Activated CD4-positive, alpha-beta memory T cell treated with anti-CD3 and anti-CD28 coated beads, Interleukin-2, amount 10 ng/mL, durations not matched to agents 7 days and 5 days (primary cell): ENCODE measurements at regions not wholly inside any gene's neighbourhood (a gene's known extent, or its start where the extent isn't known, plus 50 kb on each side); places are given as distances from the start of the nearest gene placed in this dataset.
"Not testable (repeated sequence)": the region's sequence is repeated elsewhere in the genome, so short reads cannot be mapped to it uniquely, and the experiment has no call there.

Experiments
- CTCF ChIA-PET: fragments of 350-600 bp; sonication (Branson Sonifier 250); formaldehyde crosslinking; loops from one replicate; lab custom pipeline; 2021; ENCODE audit warnings: antibody characterized with exemption, inconsistent platforms; lab: Charles Lee
- POLR2A ChIA-PET: fragments of 350-600 bp; sonication (Branson Sonifier 250); formaldehyde crosslinking; loops from one replicate; lab custom pipeline; 2021; ENCODE audit warnings: antibody characterized with exemption; lab: Charles Lee
- DNase-seq: peaks from one replicate; pipeline ENCODE4 v3.0.0-alpha.2; 2020
- H3K27ac Mint-ChIP-seq: one replicate; pipeline ENCODE4 v1.8.0; 2021; ENCODE audit warnings: mild to moderate bottlenecking, mixed read lengths
- H3K27me3 Mint-ChIP-seq: one replicate; pipeline ENCODE4 v1.8.0; 2021; ENCODE audit warnings: mixed read lengths
- H3K36me3 Mint-ChIP-seq: one replicate; pipeline ENCODE4 v1.8.0; 2021; ENCODE audit warnings: low read depth, mixed read lengths
- H3K4me1 Mint-ChIP-seq: one replicate; pipeline ENCODE4 v1.8.0; 2021; ENCODE audit warnings: mixed read lengths
- H3K4me3 Mint-ChIP-seq: one replicate; pipeline ENCODE4 v1.8.0; 2021; ENCODE audit warnings: mild to moderate bottlenecking, mixed read lengths
- H3K9me3 Mint-ChIP-seq: one replicate; pipeline ENCODE4 v1.8.0; 2021; ENCODE audit warnings: mixed read lengths

DNA sequence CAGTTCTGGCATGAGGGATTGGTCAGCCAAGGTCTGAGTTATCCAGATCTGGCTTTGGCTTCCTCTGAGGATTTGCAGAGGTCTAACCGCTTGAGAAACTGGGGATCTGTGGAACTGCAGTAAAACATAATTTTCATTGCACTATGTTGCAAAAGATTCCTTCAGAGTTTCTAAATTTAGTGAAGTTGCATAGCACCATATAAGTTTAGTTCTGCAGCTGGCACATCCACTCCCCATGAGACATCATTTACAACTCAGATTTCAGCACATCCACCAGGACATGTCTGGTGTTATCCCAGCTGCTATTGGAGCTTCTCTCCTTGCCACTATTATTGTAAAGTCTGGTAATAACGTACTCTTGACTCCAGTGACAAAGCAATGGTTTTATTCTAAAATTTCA is 181.5 kb downstream of the CWF19L2 start:
- no peak overlapping the region for H3K27ac Mint-ChIP-seq
- peaks cover 10% of the 10 kb centered on the region for H3K9me3 Mint-ChIP-seq
- CTCF ChIA-PET, result no interaction called here

DNA sequence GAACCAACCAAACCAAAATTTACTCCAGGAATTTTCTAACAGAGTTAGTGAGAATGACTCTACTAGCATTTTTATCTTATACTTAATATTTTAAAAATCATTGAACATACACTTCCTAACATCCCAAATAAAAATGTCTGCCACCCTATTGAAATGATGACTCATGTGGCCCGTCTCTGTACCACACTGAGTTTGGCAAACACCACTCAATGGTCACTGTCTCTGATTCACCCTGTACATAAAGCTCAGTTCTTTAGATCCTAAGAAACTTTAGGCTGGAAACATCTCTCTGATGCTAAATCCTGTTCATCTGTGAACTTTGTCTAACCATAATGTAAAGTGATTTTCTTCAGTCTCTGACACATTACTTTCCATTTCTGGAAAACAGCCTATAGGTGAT is 182.0 kb downstream of the CWF19L2 start:
- no peaks in the 10 kb centered on the region for H3K4me1 Mint-ChIP-seq
- no peak overlapping the region for H3K27ac Mint-ChIP-seq
- CTCF ChIA-PET, result no interaction called here
- no peak for DNase-seq
- no peak overlapping the region for H3K4me3 Mint-ChIP-seq
- H3K36me3 Mint-ChIP-seq, result no peaks in the 10 kb centered on the region
- POLR2A ChIA-PET, result no interaction called here
- no peaks in the 10 kb centered on the region for H3K27me3 Mint-ChIP-seq
- peaks cover 10% of the 10 kb centered on the region for H3K9me3 Mint-ChIP-seq

More for the DNA sequence above, 181.5 kb downstream of the CWF19L2 start:
- Mint-ChIP-seq H3K4me1 (no peaks in the 10 kb centered on the region), H3K4me3 (no peak overlapping the region), H3K27me3 (no peaks in the 10 kb centered on the region), H3K36me3 (no peaks in the 10 kb centered on the region)
- DNase-seq, result no peak
- POLR2A ChIA-PET, result no interaction called here

DNA sequence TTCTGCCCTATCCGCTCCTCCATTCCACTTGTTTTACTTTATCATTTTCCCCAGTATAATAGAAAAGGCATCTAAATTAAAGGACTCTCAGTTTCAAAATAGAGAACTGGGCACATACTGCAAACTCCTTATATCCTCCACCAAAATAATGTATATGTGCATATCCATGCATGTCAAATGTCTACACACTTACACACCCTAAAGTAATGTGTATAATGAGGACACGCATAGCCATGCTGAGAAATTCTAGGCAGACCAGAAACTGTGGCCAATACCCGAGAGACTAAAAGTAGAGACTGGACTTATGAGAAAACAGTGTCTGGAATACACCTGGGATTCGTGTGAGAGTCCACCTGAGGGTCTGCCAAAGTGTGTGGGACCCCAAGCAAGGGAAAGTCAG is 183.5 kb downstream of the CWF19L2 start:
- Mint-ChIP-seq H3K27ac (no peak overlapping the region), H3K9me3 (peaks cover 4% of the 10 kb centered on the region), H3K27me3 (no peaks in the 10 kb centered on the region), H3K4me3 (no peak overlapping the region), H3K4me1 (no peaks in the 10 kb centered on the region), H3K36me3 (no peaks in the 10 kb centered on the region)
- POLR2A ChIA-PET, result no interaction called here
- CTCF ChIA-PET, result no interaction called here
- DNase-seq, result no peak

DNA sequence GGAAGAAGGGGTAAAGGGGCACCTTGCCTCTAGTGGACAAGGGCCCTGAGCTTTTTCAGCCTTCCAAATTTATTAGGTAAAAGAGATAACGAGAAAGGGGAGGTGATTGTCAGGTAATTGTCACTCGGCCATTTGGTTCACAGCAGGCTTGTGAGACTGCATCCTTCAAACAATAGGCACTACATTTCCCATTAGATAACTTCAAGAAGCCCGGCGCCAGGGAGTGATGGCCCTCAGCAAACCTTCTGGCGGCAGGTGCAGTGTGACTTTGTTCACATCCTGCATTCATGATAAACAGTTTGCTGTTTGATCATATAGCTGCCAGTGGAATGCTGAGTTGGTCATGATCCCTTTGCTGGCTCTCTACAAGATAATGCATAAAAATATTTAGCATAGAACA is 185.1 kb downstream of the CWF19L2 start:
- POLR2A ChIA-PET, result no interaction called here
- Mint-ChIP-seq H3K36me3 (no peaks in the 10 kb centered on the region), H3K9me3 (no peaks in the 10 kb centered on the region), H3K4me3 (no peak overlapping the region), H3K27me3 (no peaks in the 10 kb centered on the region), H3K4me1 (no peaks in the 10 kb centered on the region), H3K27ac (no peak overlapping the region)
- CTCF ChIA-PET, result interaction anchor here (1.0 kb wide), 1 partner anchor 11 kb away, joined by 3 read pairs; no protein-coding TSS in a partner anchor
- DNase-seq, result no peak

DNA sequence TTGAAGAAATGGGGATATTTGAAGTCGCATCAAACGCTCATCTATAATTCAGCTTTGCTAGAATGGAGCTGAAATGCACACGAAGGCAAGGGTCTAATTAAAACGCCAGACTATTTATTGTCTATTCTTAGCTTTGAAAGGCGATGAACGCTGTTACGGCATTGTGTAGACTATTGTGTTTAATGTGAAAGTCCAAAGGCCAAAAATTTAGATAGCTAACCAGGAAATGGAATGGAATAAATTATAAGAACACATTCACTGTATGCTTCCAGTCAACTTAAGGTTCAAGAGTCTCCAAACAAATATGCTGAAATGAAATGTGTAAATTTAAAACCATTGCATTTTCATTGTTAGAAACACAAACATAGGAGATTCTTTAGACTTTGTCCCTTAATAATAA is 186.2 kb downstream of the CWF19L2 start:
- Mint-ChIP-seq H3K36me3 (no peaks in the 10 kb centered on the region), H3K4me1 (no peaks in the 10 kb centered on the region), H3K27ac (no peak overlapping the region), H3K9me3 (no peaks in the 10 kb centered on the region), H3K27me3 (no peaks in the 10 kb centered on the region), H3K4me3 (no peak overlapping the region)
- ChIA-PET CTCF (no interaction called here), POLR2A (no interaction called here)
- no peak for DNase-seq

DNA sequence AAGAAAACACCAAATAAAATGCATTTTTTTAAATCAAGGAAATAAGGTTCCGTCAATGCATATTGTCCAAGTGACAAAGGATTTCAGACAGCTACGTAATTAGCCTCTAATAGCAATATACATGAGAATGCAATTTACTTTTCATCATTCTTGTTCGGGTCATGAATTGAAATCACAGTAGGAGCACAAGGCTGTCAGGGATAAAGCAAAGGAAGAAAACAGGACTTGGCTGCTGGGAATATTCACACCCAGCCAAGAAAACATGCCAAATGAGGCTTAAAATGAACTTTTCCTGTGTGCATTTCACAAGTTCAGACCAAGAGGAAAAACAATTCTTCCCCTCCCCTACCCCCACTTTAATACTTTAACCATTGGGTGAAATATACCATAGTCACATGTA is 188.6 kb downstream of the CWF19L2 start:
- ChIA-PET POLR2A (no interaction called here), CTCF (no interaction called here)
- H3K27me3 Mint-ChIP-seq, result no peaks in the 10 kb centered on the region
- H3K4me1 Mint-ChIP-seq, result no peaks in the 10 kb centered on the region
- H3K4me3 Mint-ChIP-seq, result no peak overlapping the region
- H3K27ac Mint-ChIP-seq, result no peak overlapping the region
- no peak for DNase-seq
- H3K9me3 Mint-ChIP-seq, result no peaks in the 10 kb centered on the region
- H3K36me3 Mint-ChIP-seq, result no peaks in the 10 kb centered on the region

DNA sequence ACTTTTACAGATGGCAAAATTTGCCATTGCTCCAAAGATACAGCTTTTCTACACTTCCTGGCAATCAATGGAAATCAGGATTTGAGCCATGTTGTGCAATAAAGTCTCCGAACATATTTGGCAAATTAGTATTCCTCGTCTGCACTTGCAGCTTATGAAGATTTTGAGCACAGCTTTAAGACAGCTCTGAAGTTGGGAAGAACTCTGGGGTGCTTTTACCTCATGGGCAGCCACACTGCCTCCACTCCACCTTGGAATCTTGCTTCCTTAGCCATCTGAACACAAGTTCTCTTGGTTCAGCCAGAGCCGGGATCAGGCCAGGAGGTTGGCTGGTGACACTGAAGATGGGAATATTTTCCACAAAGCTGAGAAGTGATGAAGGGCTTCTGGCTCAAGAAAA is 191.2 kb downstream of the CWF19L2 start:
- POLR2A ChIA-PET, result no interaction called here
- H3K4me1 Mint-ChIP-seq, result no peaks in the 10 kb centered on the region
- H3K9me3 Mint-ChIP-seq, result no peaks in the 10 kb centered on the region

DNA sequence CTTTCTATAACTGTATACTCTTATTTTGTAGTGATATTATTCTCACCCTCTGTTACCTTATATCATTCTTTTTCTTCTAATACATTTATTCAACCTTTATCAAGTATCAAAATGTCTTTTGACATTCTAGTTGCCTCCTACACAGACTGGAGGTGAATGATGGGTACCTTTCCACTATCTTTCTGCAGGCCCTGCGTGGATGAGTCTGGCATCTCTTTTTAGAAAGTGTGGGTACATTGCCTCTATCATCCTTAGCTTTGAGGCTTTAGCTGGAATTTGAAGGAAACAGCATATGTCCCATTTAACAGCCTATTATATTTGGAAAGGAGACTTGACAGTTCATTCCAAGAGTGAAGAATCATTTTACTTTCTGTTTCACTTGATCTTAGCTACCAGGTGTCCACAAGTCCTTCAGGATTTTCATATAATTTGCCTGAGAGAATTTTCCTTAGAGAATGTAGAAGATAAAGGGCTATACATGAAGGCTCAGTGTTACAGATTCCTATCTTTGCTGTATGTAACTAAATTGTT is 192.0 kb downstream of the CWF19L2 start:
- no peak for DNase-seq
- Mint-ChIP-seq H3K9me3 (no peaks in the 10 kb centered on the region), H3K27me3 (no peaks in the 10 kb centered on the region), H3K36me3 (no peaks in the 10 kb centered on the region), H3K4me1 (no peaks in the 10 kb centered on the region), H3K4me3 (no peak overlapping the region), H3K27ac (no peak overlapping the region)
- CTCF ChIA-PET, result no interaction called here
- POLR2A ChIA-PET, result no interaction called here

More for the DNA sequence above, 191.2 kb downstream of the CWF19L2 start:
- Mint-ChIP-seq H3K4me3 (no peak overlapping the region), H3K27me3 (no peaks in the 10 kb centered on the region), H3K27ac (no peak overlapping the region), H3K36me3 (no peaks in the 10 kb centered on the region)
- CTCF ChIA-PET, result no interaction called here
- no peak for DNase-seq

DNA sequence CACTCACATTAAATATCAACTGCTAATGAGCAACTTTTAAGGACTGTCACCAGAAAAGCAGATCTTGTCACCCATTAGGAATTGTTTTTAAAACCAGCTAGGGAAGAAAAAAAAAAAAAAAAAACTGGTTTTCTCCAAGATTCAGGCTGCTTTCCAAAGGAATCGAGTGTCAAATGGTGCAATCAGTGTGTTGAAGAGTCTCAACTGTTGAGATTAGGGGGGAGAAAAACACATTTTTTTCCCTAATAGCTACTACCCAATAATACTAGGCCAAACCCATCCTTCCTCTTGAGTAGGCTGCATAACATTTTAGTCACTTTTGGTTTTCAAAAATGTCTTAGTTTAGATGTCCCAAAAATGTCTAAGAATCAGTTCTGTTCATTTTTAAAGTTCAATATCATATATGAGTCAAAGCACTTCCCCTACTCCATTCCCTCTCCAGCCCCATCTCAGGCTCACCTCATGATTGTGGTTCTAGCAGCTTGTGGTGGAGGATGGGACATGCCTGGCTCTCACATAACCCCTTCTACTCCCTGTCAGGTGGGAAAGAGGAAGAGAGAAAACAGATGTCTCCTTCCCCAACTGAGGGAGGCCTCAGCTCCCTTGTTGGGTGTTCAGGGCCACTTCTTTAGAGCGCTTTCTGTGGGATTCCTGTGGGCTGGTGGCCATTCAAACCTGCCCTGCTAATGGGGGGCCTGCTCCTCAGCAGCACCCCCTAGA is 193.6 kb downstream of the CWF19L2 start:
- Mint-ChIP-seq H3K27ac (no peak overlapping the region), H3K4me3 (no peak overlapping the region), H3K27me3 (no peaks in the 10 kb centered on the region), H3K4me1 (no peaks in the 10 kb centered on the region), H3K9me3 (no peaks in the 10 kb centered on the region), H3K36me3 (no peaks in the 10 kb centered on the region)
- CTCF ChIA-PET, result no interaction called here
- DNase-seq, result no peak
- POLR2A ChIA-PET, result no interaction called here

DNA sequence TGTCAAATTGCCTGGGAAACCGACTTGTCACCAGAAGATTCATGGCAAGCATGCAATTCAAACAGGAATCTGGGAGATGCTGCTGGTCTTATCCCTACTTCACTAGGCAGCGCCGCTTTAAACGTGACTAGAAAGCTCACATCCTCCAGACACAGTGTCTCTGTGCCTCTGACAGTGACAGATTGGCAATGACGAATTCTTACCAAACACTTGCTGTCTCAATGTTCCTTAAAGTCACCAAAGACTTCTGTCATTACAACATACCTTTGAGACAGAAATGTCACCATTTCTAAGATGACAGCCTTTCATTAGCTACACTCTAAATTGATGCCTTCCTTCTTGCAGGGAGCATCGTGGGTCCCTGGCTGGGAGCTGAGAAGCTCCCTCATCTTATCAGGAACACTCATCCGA is 197.8 kb downstream of the CWF19L2 start:
- Mint-ChIP-seq H3K27me3 (no peaks in the 10 kb centered on the region), H3K4me3 (no peak overlapping the region), H3K36me3 (no peaks in the 10 kb centered on the region), H3K9me3 (no peaks in the 10 kb centered on the region), H3K27ac (no peak overlapping the region), H3K4me1 (no peaks in the 10 kb centered on the region)
- POLR2A ChIA-PET, result no interaction called here
- no peak for DNase-seq
- CTCF ChIA-PET, result no interaction called here

DNA sequence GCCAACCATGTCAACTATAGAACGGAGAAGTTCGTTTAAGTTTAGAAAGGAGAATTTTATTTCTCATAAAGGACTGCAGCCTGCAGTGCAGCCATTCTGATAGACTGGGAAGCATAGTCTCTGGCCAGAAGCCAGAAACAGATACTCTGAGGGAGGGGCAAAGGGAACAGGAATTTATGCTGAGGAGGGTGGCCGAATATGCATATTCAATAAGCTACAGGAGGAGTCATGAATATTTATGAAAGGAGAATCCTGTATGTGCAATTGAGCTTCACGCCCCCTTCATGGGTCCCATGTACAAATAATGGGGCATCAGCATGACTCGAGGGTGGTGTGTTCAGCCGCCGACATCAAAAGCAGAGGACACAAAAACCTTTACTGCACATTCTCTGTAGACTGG is 199.9 kb downstream of the CWF19L2 start:
- H3K4me1 Mint-ChIP-seq, result no peaks in the 10 kb centered on the region
- H3K36me3 Mint-ChIP-seq, result no peaks in the 10 kb centered on the region
- ChIA-PET POLR2A (no interaction called here), CTCF (no interaction called here)
- H3K9me3 Mint-ChIP-seq, result no peaks in the 10 kb centered on the region
- no peaks in the 10 kb centered on the region for H3K27me3 Mint-ChIP-seq
- no peak overlapping the region for H3K27ac Mint-ChIP-seq
- no peak overlapping the region for H3K4me3 Mint-ChIP-seq
- no peak for DNase-seq

DNA sequence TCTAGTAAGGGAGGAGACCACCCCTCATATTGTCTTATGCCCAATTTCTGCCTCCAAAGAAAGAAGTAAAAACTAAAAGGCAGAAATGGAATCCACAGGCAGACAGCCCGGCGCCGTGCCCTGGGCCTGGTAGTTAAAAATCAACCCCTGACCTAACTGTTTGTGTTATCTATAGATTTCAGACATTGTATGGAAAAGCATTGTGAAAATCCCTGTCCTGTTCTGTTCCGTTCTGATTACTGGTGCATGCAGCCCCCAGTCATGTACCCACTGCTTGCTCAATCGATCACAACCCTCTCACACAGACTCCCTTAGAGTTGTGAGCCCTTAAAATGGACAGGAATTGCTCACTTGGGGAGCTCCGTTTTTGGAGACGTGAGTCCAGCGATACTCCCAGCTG is 204.0 kb downstream of the CWF19L2 start:
- H3K4me1 Mint-ChIP-seq, CTCF ChIA-PET, H3K4me3 Mint-ChIP-seq, POLR2A ChIA-PET, H3K27me3 Mint-ChIP-seq, H3K9me3 Mint-ChIP-seq, DNase-seq, H3K36me3 Mint-ChIP-seq, H3K27ac Mint-ChIP-seq: not testable (repeated sequence)

DNA sequence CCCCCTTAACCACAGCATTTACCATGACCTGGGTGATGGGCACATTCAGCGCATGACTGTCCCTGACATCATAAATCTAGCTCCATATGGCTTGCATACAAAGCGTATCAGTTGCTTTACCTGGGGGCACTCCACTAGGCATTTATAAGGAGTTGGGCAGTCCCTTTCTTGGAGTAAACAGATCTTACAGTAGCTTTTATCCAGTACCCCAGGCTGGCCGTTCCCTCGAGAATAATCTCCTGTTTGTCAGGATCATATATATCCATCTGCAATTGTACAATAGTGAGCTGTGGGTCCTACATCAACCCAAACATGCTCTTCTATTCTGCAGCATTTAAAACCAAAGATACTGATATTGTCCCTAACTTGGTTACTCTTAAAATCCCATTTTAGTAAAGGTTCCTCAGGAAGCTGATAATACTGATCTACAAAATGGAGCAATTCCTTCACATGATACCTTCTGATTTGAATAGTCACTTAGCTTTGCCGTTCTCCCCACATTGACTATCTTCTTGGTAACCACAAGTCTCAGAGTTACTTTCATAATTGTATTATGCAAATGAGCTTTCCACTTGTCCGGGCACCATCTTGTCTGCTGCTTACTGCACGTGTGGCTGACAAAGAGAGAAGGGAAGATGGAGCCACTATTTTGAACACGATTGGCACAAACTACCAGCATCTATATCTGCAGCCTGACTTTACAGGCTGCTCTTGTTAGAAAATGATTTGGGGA is 205.0 kb downstream of the CWF19L2 start:
- Mint-ChIP-seq H3K27me3 (no peaks in the 10 kb centered on the region), H3K4me3 (no peak overlapping the region), H3K36me3 (no peaks in the 10 kb centered on the region), H3K9me3 (no peaks in the 10 kb centered on the region), H3K4me1 (no peaks in the 10 kb centered on the region), H3K27ac (no peak overlapping the region)
- ChIA-PET CTCF (no interaction called here), POLR2A (no interaction called here)
- no peak for DNase-seq

DNA sequence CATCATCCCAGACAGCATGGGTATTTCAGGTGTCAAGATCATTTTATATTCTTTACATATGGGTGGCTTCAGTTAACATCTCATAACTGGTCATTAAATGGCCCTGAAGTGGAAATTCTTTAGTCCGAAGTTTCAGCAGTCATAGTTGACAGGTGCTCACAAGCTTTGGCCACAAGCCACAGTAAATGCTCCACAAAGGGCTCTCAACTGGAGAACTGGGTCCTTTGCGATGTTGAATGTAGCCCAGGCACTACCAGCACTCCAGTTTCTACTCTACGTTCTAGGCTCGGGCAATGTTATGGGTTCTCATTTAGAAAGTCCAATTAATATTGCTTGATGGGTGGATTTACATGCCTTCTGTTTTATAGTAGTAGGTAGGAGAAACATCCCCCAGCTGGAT is 206.3 kb downstream of the CWF19L2 start:
- H3K36me3 Mint-ChIP-seq, result no peaks in the 10 kb centered on the region
- H3K9me3 Mint-ChIP-seq, result no peaks in the 10 kb centered on the region
- no peak for DNase-seq
- H3K27ac Mint-ChIP-seq, result no peak overlapping the region
- POLR2A ChIA-PET, result no interaction called here
- CTCF ChIA-PET, result no interaction called here
- no peaks in the 10 kb centered on the region for H3K4me1 Mint-ChIP-seq
- H3K27me3 Mint-ChIP-seq, result no peaks in the 10 kb centered on the region
- H3K4me3 Mint-ChIP-seq, result no peak overlapping the region
